ENCODE measurements at regions not wholly inside any gene's neighbourhood (a gene's known extent, or its start where the extent isn't known, plus 50 kb on each side); places are given as distances from the start of the nearest gene placed in this dataset.

- no peak for TF ChIP-seq CTCF (IDR thresholded peaks at IDR 0.05)
- TF ChIP-seq POLR2A (IDR thresholded peaks at IDR 0.05): no peak
These were observed 122.2 kb upstream of the NCAM1 start for GRCh38 chr11:112839051-112839450.
